HG03520 (cell line): ENCODE measurements at regions not wholly inside any gene's neighbourhood (a gene's known extent, or its start where the extent isn't known, plus 50 kb on each side); places are given as distances from the start of the nearest gene placed in this dataset.

Source experiments
- ATAC-seq: cut with Tn5 transposase; IDR thresholded peaks from one replicate; pipeline ENCODE4 v1.9.1; 2021; ENCODE audit warnings: mild to moderate bottlenecking, moderate library complexity; ENCODE audit not compliant: unreplicated experiment

- ATAC-seq: no peak
Observed at GRCh38 chr20:22470620-22471026, 113.7 kb downstream of the FOXA2 start.

- ATAC-seq: no peak
Observed at GRCh38 chr20:22466447-22467171, 117.8 kb downstream of the FOXA2 start.

- ATAC-seq: no peak
Observed at GRCh38 chr20:22465622-22466446, 118.5 kb downstream of the FOXA2 start.

- no peak for ATAC-seq
Observed at GRCh38 chr20:22464312-22465003, 119.9 kb downstream of the FOXA2 start.

- no peak for ATAC-seq
Observed at GRCh38 chr20:22462975-22463914, 121.1 kb downstream of the FOXA2 start.

- ATAC-seq: no peak
Observed at GRCh38 chr20:22460803-22461202, 123.6 kb downstream of the FOXA2 start.

- no peak for ATAC-seq
Observed at GRCh38 chr20:22460231-22460630, 124.1 kb downstream of the FOXA2 start.

- ATAC-seq: no peak
Observed at GRCh38 chr20:22459754-22460153, 124.6 kb downstream of the FOXA2 start.

- no peak for ATAC-seq
Observed at GRCh38 chr20:22456109-22456508, 128.3 kb downstream of the FOXA2 start.

GRCh38 chr20:22455259-22455658 lies 129.1 kb downstream of the FOXA2 start:
- no peak for ATAC-seq

GRCh38 chr20:22453244-22454080 lies 130.9 kb downstream of the FOXA2 start:
- ATAC-seq: no peak

GRCh38 chr20:22452442-22453011 lies 131.8 kb downstream of the FOXA2 start:
- ATAC-seq: no peak

GRCh38 chr20:22450537-22450936 lies 133.8 kb downstream of the FOXA2 start:
- no peak for ATAC-seq

- ATAC-seq: no peak
Observed at GRCh38 chr20:22449188-22449973, 135.0 kb downstream of the FOXA2 start.

- ATAC-seq: no peak
Observed at GRCh38 chr20:22447447-22447778, 137.0 kb downstream of the FOXA2 start.

- ATAC-seq: no peak
Observed at GRCh38 chr20:22446613-22447446, 137.5 kb downstream of the FOXA2 start.

GRCh38 chr20:22442318-22442717 lies 142.1 kb downstream of the FOXA2 start:
- ATAC-seq: no peak

- ATAC-seq: no peak
Observed at GRCh38 chr20:22438926-22439325, 145.4 kb downstream of the FOXA2 start.
